ENCODE measurements at regions not wholly inside any gene's neighbourhood (a gene's known extent, or its start where the extent isn't known, plus 50 kb on each side); places are given as distances from the start of the nearest gene placed in this dataset.
A peak's percentile ranks its signal among the peaks of the same experiment; 100 is the strongest.

GRCh38 chr5:54886866-54887265, 98.5 kb downstream of the ESM1 start:
- no peak overlapping the region for H3K27ac ChIP-seq
- DNase-seq (no peak), ATAC-seq (no peak)
- no peaks in the 10 kb centered on the region for H3K36me3 ChIP-seq
- no peak overlapping the region for H3K4me3 ChIP-seq
- TF ChIP-seq POLR2A (IDR thresholded peaks at IDR 0.05), result no peak
- TF ChIP-seq, protein P1, sequence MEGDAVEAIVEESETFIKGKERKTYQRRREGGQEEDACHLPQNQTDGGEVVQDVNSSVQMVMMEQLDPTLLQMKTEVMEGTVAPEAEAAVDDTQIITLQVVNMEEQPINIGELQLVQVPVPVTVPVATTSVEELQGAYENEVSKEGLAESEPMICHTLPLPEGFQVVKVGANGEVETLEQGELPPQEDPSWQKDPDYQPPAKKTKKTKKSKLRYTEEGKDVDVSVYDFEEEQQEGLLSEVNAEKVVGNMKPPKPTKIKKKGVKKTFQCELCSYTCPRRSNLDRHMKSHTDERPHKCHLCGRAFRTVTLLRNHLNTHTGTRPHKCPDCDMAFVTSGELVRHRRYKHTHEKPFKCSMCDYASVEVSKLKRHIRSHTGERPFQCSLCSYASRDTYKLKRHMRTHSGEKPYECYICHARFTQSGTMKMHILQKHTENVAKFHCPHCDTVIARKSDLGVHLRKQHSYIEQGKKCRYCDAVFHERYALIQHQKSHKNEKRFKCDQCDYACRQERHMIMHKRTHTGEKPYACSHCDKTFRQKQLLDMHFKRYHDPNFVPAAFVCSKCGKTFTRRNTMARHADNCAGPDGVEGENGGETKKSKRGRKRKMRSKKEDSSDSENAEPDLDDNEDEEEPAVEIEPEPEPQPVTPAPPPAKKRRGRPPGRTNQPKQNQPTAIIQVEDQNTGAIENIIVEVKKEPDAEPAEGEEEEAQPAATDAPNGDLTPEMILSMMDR (IDR thresholded peaks at IDR 0.05), result no peak
- intact Hi-C loops (cut with DNase I), result no loop called here
- no peaks in the 10 kb centered on the region for H3K9me3 ChIP-seq
- 86% methylated on average over 1 of the region's 1 CpG for WGBS (ENCODE audit: insufficient coverage, low coverage, low lambda C conversion rate, missing lambda C conversion rate)
- H3K27me3 ChIP-seq, result peaks cover 0 to 13% of the 10 kb centered on the region in 2 donors
- peaks cover 0 to 9% (median 0%) of the 10 kb centered on the region in 4 donors for H3K4me1 ChIP-seq

DNA sequence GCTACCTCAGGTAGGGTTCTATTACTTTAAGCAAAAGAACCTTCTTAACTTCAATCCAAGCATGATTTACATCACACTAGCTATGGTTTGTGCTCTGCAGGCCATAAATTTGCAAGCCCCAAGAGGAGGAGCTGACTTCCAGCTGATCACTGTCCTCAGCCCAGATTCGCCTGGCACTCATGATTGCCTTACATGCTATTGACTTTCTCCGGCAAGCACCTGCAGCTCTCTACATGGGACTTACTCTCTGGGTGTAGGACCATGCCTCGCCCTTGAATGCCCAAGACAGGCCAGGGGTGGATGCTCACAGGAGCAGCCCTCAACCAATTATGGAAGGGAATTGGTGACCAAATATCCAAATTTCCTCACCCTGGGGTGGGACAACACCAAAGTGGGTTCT, 99.8 kb downstream of the ESM1 start:
- H3K4me3 ChIP-seq, result no peak overlapping the region
- H3K27ac ChIP-seq, result no peak overlapping the region
- peaks cover 0 to 9% (median 0%) of the 10 kb centered on the region in 4 donors for H3K4me1 ChIP-seq
- peaks cover 0 to 13% of the 10 kb centered on the region in 2 donors for H3K27me3 ChIP-seq
- no peak for ATAC-seq
- intact Hi-C loops (cut with DNase I), result no loop called here
- 91% methylated on average over 3 of the region's 3 CpGs for WGBS (ENCODE audit: insufficient coverage, low coverage, low lambda C conversion rate, missing lambda C conversion rate)
- no peak for TF ChIP-seq POLR2A (IDR thresholded peaks at IDR 0.05)
- TF ChIP-seq, protein P1 (IDR thresholded peaks at IDR 0.05), result no peak
- DNase-seq, result no peak
- no peaks in the 10 kb centered on the region for H3K36me3 ChIP-seq
- no peaks in the 10 kb centered on the region for H3K9me3 ChIP-seq

DNA sequence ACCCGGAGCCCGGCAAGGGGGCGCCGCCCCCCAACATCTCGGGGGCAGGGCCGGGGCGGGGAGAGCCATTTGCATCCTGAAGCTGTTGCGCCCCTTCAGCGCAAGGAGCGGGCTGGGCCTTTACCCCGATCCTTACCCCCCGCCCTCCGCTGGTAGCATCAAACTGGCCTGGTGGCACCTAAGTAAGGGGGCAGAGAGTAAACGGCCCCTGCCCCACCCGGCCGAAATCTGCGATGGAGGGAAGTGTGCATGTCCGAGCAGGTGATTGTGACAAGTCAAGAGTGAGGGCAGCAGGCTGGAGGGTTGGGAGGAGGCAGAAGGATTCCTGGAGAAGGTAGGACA, 101.2 kb downstream of the ESM1 start:
- peak overlapping the region in 1 of 3 donors; percentile 48 for H3K4me3 ChIP-seq
- ATAC-seq, result no peak
- H3K27ac ChIP-seq, result no peak overlapping the region
- no peak for DNase-seq
- intact Hi-C loops (cut with DNase I), result no loop called here
- peaks cover 0 to 13% of the 10 kb centered on the region in 2 donors for H3K27me3 ChIP-seq
- no peaks in the 10 kb centered on the region for H3K36me3 ChIP-seq
- TF ChIP-seq, protein P1 (IDR thresholded peaks at IDR 0.05), result no peak
- TF ChIP-seq POLR2A (IDR thresholded peaks at IDR 0.05), result no peak
- no peaks in the 10 kb centered on the region for H3K9me3 ChIP-seq
- H3K4me1 ChIP-seq, result peaks cover 0 to 9% (median 0%) of the 10 kb centered on the region in 4 donors
- WGBS (ENCODE audit: insufficient coverage, low coverage, low lambda C conversion rate, missing lambda C conversion rate), result 16% methylated on average over 11 of the region's 18 CpGs

DNA sequence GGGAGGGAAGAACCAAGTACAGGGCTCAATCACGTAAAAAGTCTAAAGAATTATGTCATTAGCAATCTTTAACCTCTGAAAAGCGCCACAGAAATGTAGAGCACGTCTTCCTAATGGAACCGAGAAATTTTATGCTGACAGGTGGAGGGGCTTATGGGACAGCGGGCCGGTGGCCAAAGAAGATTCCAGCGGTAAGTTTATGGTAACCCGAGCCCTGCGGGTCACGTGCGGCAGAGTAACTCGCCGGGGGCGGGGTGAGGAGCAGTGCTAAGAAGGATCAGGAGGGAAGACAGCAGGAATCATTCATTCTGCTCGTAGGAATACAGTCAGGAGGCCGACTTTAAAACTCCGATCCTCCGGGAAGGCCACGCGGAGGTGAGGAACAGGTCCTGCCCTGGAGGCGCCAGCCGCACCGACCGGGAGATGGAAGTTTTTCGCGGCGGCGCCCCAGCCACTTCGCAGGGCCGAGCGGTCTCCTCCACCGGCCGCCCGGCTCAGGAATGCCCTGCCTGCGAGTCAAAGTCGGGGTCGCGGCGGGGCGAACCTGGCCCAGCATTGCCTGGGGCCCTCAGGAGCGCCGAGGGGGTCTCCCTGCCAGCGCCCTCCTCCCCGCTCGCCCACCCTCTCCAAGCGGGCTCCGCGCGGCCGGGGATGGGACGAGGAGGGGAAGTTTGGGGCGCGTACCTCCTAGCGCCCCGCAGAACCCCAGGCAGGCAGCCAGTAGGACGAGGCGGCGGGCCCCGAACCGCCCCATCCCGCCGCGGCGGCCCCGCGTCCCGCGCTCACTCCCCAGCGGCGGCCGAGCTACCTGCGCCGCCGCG, 101.8 kb downstream of the ESM1 start:
- intact Hi-C loops (cut with DNase I), result no loop called here
- H3K36me3 ChIP-seq, result no peaks in the 10 kb centered on the region
- no peak overlapping the region for H3K27ac ChIP-seq
- H3K27me3 ChIP-seq, result peaks cover 0 to 13% of the 10 kb centered on the region in 2 donors
- no peaks in the 10 kb centered on the region for H3K9me3 ChIP-seq
- peak overlapping the region; percentile 22 to 48 (median 37) for H3K4me3 ChIP-seq
- peak; percentile 54 to 73 (median 62) for ATAC-seq
- peaks cover 0 to 9% (median 0%) of the 10 kb centered on the region in 4 donors for H3K4me1 ChIP-seq
- WGBS (ENCODE audit: insufficient coverage, low coverage, low lambda C conversion rate, missing lambda C conversion rate), result 8% methylated on average over 24 of the region's 75 CpGs
- TF ChIP-seq POLR2A (IDR thresholded peaks at IDR 0.05), result no peak
- TF ChIP-seq, protein P1 (IDR thresholded peaks at IDR 0.05), result no peak
- DNase-seq, result peak in 1 of 3 donors; percentile 31

All from right lobe of liver (tissue), 6 donors.